IMR-90 (cell line): ENCODE measurements at regions not wholly inside any gene's neighbourhood (a gene's known extent, or its start where the extent isn't known, plus 50 kb on each side); places are given as distances from the start of the nearest gene placed in this dataset.

Source experiments
- ATAC-seq: fragments of 200-7000 bp; cut with Tn5 transposase; 2 replicates; pipeline ENCODE4 v1.9.1; 2020; ENCODE audit warnings: low read depth, mild to moderate bottlenecking, moderate library complexity
- BruUV-seq: library from RNA; stranded (reverse); fragments of 400-500 nt; replicated peaks from 2 replicates; lab custom pipeline; 2021; lab: Mats Ljungman, UMichigan
- CTCF ChIA-PET: fragments of 300-600 bp; formaldehyde crosslinking; extraction: SDS; loops from one replicate; lab custom pipeline; 2021; ENCODE audit warnings: antibody characterized with exemption; lab: Yijun Ruan, JAX
- POLR2A ChIA-PET: fragments of 300-600 bp; sonication (Branson Sonifier 250); formaldehyde crosslinking; loops from one replicate; lab custom pipeline; 2022; ENCODE audit warnings: antibody characterized with exemption; ENCODE audit not compliant: unreplicated experiment; lab: Charles Lee
- DNase-seq: peaks from one replicate; pipeline ENCODE4 v3.0.0; 2013
- H2AFZ ChIP-seq: replicated peaks from 2 replicates; pipeline ENCODE3; 2013; ENCODE audit warnings: low read length, mild to moderate bottlenecking; ENCODE audit not compliant: poor library complexity
- H2AK5ac ChIP-seq: 2 replicates; pipeline ENCODE4 v1.6.1; 2013; ENCODE audit warnings: low read depth, low read length, inconsistent platforms
- H2AK9ac ChIP-seq: replicated peaks from 2 replicates; pipeline ENCODE3; 2013; ENCODE audit warnings: mild to moderate bottlenecking, low read depth, low read length, moderate library complexity; ENCODE audit not compliant: poor library complexity
- H2BK120ac ChIP-seq: 2 replicates; pipeline ENCODE4 v1.6.1; 2013; ENCODE audit warnings: low read depth, low read length, inconsistent platforms
- H2BK15ac ChIP-seq: 3 replicates; pipeline ENCODE4 v1.6.1; 2013; ENCODE audit warnings: low read depth, low read length, inconsistent platforms
- H2BK20ac ChIP-seq: 2 replicates; pipeline ENCODE4 v1.6.1; 2013; ENCODE audit warnings: low read depth, mild to moderate bottlenecking, inconsistent platforms, low read length, moderate library complexity
- H2BK5ac ChIP-seq: 2 replicates; pipeline ENCODE4 v1.6.1; 2013; ENCODE audit warnings: mild to moderate bottlenecking, low read depth, low read length, inconsistent platforms; ENCODE audit not compliant: poor library complexity, severe bottlenecking
- H3K14ac ChIP-seq: replicated peaks from 2 replicates; pipeline ENCODE4 v1.6.1; 2013; ENCODE audit warnings: low read depth, low read length, inconsistent platforms
- H3K18ac ChIP-seq: 2 replicates; pipeline ENCODE4 v1.6.1; 2013; ENCODE audit warnings: low read depth, low read length, control low read depth
- H3K23ac ChIP-seq: 2 replicates; pipeline ENCODE4 v1.6.1; 2013; ENCODE audit warnings: low read depth, low read length, inconsistent platforms
- H3K27ac ChIP-seq: 2 replicates; pipeline ENCODE4 v1.5.1; 2013; ENCODE audit warnings: mild to moderate bottlenecking, control low read depth, low read length; ENCODE audit not compliant: insufficient read depth
- H3K27me3 ChIP-seq: 2 replicates; pipeline ENCODE4 v1.6.1; 2013; ENCODE audit warnings: low read length; ENCODE audit not compliant: control insufficient read depth, insufficient read depth
- H3K36me3 ChIP-seq: 2 replicates; pipeline ENCODE4 v1.6.1; 2013; ENCODE audit warnings: low read length, mixed read lengths; ENCODE audit not compliant: control insufficient read depth, insufficient read depth
- H3K4ac ChIP-seq: 2 replicates; pipeline ENCODE4 v1.6.1; 2013; ENCODE audit warnings: low read depth, low read length, inconsistent platforms
- H3K4me1 ChIP-seq: 2 replicates; pipeline ENCODE4 v1.6.1; 2013; ENCODE audit warnings: low read length, mixed read lengths; ENCODE audit not compliant: control insufficient read depth, insufficient read depth
- H3K4me2 ChIP-seq: 2 replicates; pipeline ENCODE4 v1.6.1; 2013; ENCODE audit warnings: low read depth, mild to moderate bottlenecking, control low read depth, low read length, moderate library complexity
- H3K4me3 ChIP-seq: 2 replicates; pipeline ENCODE4 v1.5.1; 2013; ENCODE audit warnings: low read depth, mild to moderate bottlenecking, control low read depth, low read length, moderate library complexity; ENCODE audit not compliant: insufficient read depth
- H3K56ac ChIP-seq: 2 replicates; pipeline ENCODE4 v1.6.1; 2013; ENCODE audit warnings: low read length, inconsistent platforms; ENCODE audit not compliant: insufficient read depth; ENCODE audit errors: extremely low read depth
- H3K79me1 ChIP-seq, 2 experiments: 2 replicates each; pipeline ENCODE4 v1.6.1; 2013; ENCODE audit warnings: low read length in 2 of 2, inconsistent platforms in 1 of 2, low read depth in 1 of 2
- H3K9ac ChIP-seq: 2 replicates; pipeline ENCODE4 v1.6.1; 2013; ENCODE audit warnings: low read depth, low read length, control low read depth
- H3K9me1 ChIP-seq: 2 replicates; pipeline ENCODE4 v1.6.1; 2013; ENCODE audit warnings: low read length, inconsistent platforms; ENCODE audit not compliant: insufficient read depth
- H3K9me3 ChIP-seq: 2 replicates; pipeline ENCODE4 v1.6.1; 2013; ENCODE audit warnings: low read length; ENCODE audit not compliant: control insufficient read depth, insufficient read depth
- H4K20me1 ChIP-seq: 2 replicates; pipeline ENCODE4 v1.6.1; 2013; ENCODE audit warnings: low read length, inconsistent platforms; ENCODE audit not compliant: insufficient read depth
- H4K5ac ChIP-seq: 2 replicates; pipeline ENCODE4 v1.6.1; 2013; ENCODE audit warnings: mild to moderate bottlenecking, low read depth, low read length, control low read depth
- H4K8ac ChIP-seq, 2 experiments: 2 replicates each; pipeline ENCODE4 v1.6.1; 2013; ENCODE audit warnings: low read depth in 2 of 2, low read length in 2 of 2, control low read depth in 1 of 2, inconsistent platforms in 1 of 2
- H4K91ac ChIP-seq: 2 replicates; pipeline ENCODE4 v1.6.1; 2013; ENCODE audit warnings: low read depth, low read length, inconsistent platforms; ENCODE audit not compliant: insufficient read depth
- BHLHE40 ChIP-seq: fragments of 150-350 bp; IDR thresholded peaks from 2 replicates; pipeline ENCODE4 v1.6.1; 2016; ENCODE audit warnings: mild to moderate bottlenecking, low read depth, low read length
- CEBPB ChIP-seq: IDR thresholded peaks from 2 replicates; pipeline ENCODE4 v1.6.1; 2012; ENCODE audit warnings: low read depth, low read length, improper control_type of control experiment
- CHD1 ChIP-seq: IDR thresholded peaks from 2 replicates; pipeline ENCODE4 v1.6.1; 2012; ENCODE audit warnings: low read depth, low read length, improper control_type of control experiment
- CTCF ChIP-seq: conservative IDR thresholded peaks from 2 replicates; pipeline ENCODE4 v1.5.1; 2012; ENCODE audit warnings: mild to moderate bottlenecking, low read depth, low read length, improper control_type of control experiment
- ELK1 ChIP-seq: fragments of 150-350 bp; IDR thresholded peaks from 2 replicates; pipeline ENCODE4 v1.6.1; 2016; ENCODE audit warnings: low read depth, mild to moderate bottlenecking, low read length, moderate library complexity, borderline replicate concordance
- FOS ChIP-seq: fragments of 150-350 bp; IDR thresholded peaks from 2 replicates; pipeline ENCODE4 v1.6.1; 2016; ENCODE audit warnings: low read depth, low read length
- MAFK ChIP-seq: IDR thresholded peaks from 2 replicates; pipeline ENCODE4 v1.6.1; 2012; ENCODE audit warnings: low read depth, low read length, improper control_type of control experiment
- MAZ ChIP-seq: IDR thresholded peaks from 2 replicates; pipeline ENCODE4 v1.6.1; 2012; ENCODE audit warnings: low read depth, mild to moderate bottlenecking, low read length, improper control_type of control experiment, moderate library complexity, borderline replicate concordance
- MXI1 ChIP-seq: IDR thresholded peaks from 2 replicates; pipeline ENCODE4 v1.6.1; 2012; ENCODE audit warnings: low read depth, mild to moderate bottlenecking, low read length, moderate library complexity, borderline replicate concordance
- NFE2L2 ChIP-seq: fragments of 150-350 bp; IDR thresholded peaks from 2 replicates; pipeline ENCODE4 v1.6.1; 2016; ENCODE audit warnings: low read depth, mild to moderate bottlenecking, low read length
- POLR2A ChIP-seq: IDR thresholded peaks from 2 replicates; pipeline ENCODE4 v1.6.1; 2012; ENCODE audit warnings: mild to moderate bottlenecking, low read depth, low read length
- RAD21 ChIP-seq: IDR thresholded peaks from 2 replicates; pipeline ENCODE4 v1.6.1; 2012; ENCODE audit warnings: low read length, improper control_type of control experiment
- RCOR1 ChIP-seq: IDR thresholded peaks from 2 replicates; pipeline ENCODE4 v1.6.1; 2012; ENCODE audit warnings: mild to moderate bottlenecking, low read length, improper control_type of control experiment; ENCODE audit not compliant: insufficient replicate concordance
- RFX5 ChIP-seq: IDR thresholded peaks from 2 replicates; pipeline ENCODE4 v1.8.0; 2012; ENCODE audit warnings: low read depth, mild to moderate bottlenecking, low read length, moderate library complexity
- SMC3 ChIP-seq: fragments of 150-350 bp; IDR thresholded peaks from 2 replicates; pipeline ENCODE4 v1.6.1; 2016; ENCODE audit warnings: low read depth, mild to moderate bottlenecking, antibody characterized with exemption, low read length, moderate library complexity
- WGBS, 2 experiments: methylation state at CpG; one replicate each; pipeline versions ENCODE4 v1.1.5 to v1.1.7; 2013; ENCODE audit warnings: missing lambda C conversion rate in 2 of 2; ENCODE audit not compliant: insufficient read length in 1 of 2; ENCODE audit errors: extremely low coverage in 2 of 2; 5-methylcytosine and 5-hydroxymethylcytosine counted together
- dilution Hi-C: fragments of 300-500 bp; cut with HindIII; formaldehyde crosslinking; loops from one replicate; pipeline ENCODE4 v1.14.3; 2018; ENCODE audit warnings: low sequenced_read_pairs; ENCODE audit not compliant: unreplicated experiment
- in situ Hi-C: fragments of 300-500 bp; cut with MboI; formaldehyde crosslinking; loops from 3 replicates; pipeline ENCODE4 v1.14.3; 2019; ENCODE audit warnings: low sequenced_read_pairs, inconsistent platforms, mixed read lengths
- intact Hi-C: fragments of 100-400 bp; cut with micrococcal nuclease; formaldehyde crosslinking; loops from 2 replicates; pipeline ENCODE4 v1.10.0; 2022
- TF ChIP-seq, protein P1 (sequence below): fragments of 150-350 bp; IDR thresholded peaks from 2 replicates; pipeline ENCODE4 v1.6.1; 2017; ENCODE audit warnings: mild to moderate bottlenecking, antibody characterized with exemption, low read length, low read depth

- WGBS, 2 experiments = 59% methylated on average over 3 of the region's 4 CpGs; no CpG with 5 or more reads in 1 of the 2 experiments
- H3K79me1 ChIP-seq = no peaks in the 10 kb centered on the region
- no peak overlapping the region for H3K9ac ChIP-seq
- no TSS peak for BruUV-seq
- no peaks in the 10 kb centered on the region for H3K9me3 ChIP-seq
- no peak for TF ChIP-seq CHD1
- TF ChIP-seq RCOR1 = no peak
- TF ChIP-seq, protein P1, sequence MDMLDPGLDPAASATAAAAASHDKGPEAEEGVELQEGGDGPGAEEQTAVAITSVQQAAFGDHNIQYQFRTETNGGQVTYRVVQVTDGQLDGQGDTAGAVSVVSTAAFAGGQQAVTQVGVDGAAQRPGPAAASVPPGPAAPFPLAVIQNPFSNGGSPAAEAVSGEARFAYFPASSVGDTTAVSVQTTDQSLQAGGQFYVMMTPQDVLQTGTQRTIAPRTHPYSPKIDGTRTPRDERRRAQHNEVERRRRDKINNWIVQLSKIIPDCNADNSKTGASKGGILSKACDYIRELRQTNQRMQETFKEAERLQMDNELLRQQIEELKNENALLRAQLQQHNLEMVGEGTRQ = no peak
- TF ChIP-seq MXI1 = no peak
- no peak for TF ChIP-seq RFX5
- no peak for TF ChIP-seq MAFK
- no peak for TF ChIP-seq FOS
- TF ChIP-seq BHLHE40 = no peak
- TF ChIP-seq ELK1 = no peak
- TF ChIP-seq CTCF = no peak
- no peak for TF ChIP-seq RAD21
- TF ChIP-seq MAZ = no peak
- no peak for TF ChIP-seq CEBPB
- TF ChIP-seq NFE2L2 = no peak
- TF ChIP-seq POLR2A = no peak
- no peak for TF ChIP-seq SMC3
- ATAC-seq (no peak), DNase-seq (no peak)
- no peak overlapping the region for H2BK20ac ChIP-seq
- ChIA-PET CTCF (no interaction called here), POLR2A (no interaction called here)
- H2BK5ac ChIP-seq = no peak overlapping the region
- no peaks in the 10 kb centered on the region for H3K9me1 ChIP-seq
- H2AFZ ChIP-seq = no peak overlapping the region
- intact Hi-C loops (no loop called here), in situ Hi-C loops (no loop called here), dilution Hi-C loops (no loop called here)
- no peak overlapping the region for H3K14ac ChIP-seq
- no peaks in the 10 kb centered on the region for H3K27me3 ChIP-seq
- H2AK5ac ChIP-seq = no peak overlapping the region
- H3K27ac ChIP-seq = no peak overlapping the region
- no peak overlapping the region for H4K8ac ChIP-seq
- no peak overlapping the region for H3K4ac ChIP-seq
- no peak overlapping the region for H3K4me3 ChIP-seq
- H2BK15ac ChIP-seq = no peak overlapping the region
- H2BK120ac ChIP-seq = no peak overlapping the region
- H3K23ac ChIP-seq = no peak overlapping the region
- no peak overlapping the region for H3K18ac ChIP-seq
- peaks cover under 1% of the 10 kb centered on the region; the same call in 1 of the 2 replicates for H3K4me1 ChIP-seq
- H3K56ac ChIP-seq = no peak overlapping the region
- H4K91ac ChIP-seq = no peak overlapping the region
- no peaks in the 10 kb centered on the region for H3K36me3 ChIP-seq
- H4K5ac ChIP-seq = no peak overlapping the region
- no peak overlapping the region for H3K4me2 ChIP-seq
- no peak overlapping the region for H2AK9ac ChIP-seq
- no peaks in the 10 kb centered on the region for H4K20me1 ChIP-seq
Observed at GRCh38 chr14:48670939-48671338, 915.2 kb downstream of the RPS29 start.
